Renal cortex interstitium (tissue), 11 donors: ENCODE measurements at regions not wholly inside any gene's neighbourhood (a gene's known extent, or its start where the extent isn't known, plus 50 kb on each side); places are given as distances from the start of the nearest gene placed in this dataset.
A peak's percentile ranks its signal among the peaks of the same experiment; 100 is the strongest.
"Not testable (repeated sequence)": the region's sequence is repeated elsewhere in the genome, so short reads cannot be mapped to it uniquely, and the experiment has no call there.

Source experiments
- DNase-seq, 11 donors: peaks; one replicate each; pipeline ENCODE4 v3.0.0-alpha.2; 2013; ENCODE audit warnings: low read depth in 9 of 11, low spot score in 4 of 11; ENCODE audit errors: extremely low read depth in 1 of 11

GRCh38 chr10:6694447-6695140 is 114.5 kb upstream of the PRKCQ start:
- DNase-seq = no peak

DNA sequence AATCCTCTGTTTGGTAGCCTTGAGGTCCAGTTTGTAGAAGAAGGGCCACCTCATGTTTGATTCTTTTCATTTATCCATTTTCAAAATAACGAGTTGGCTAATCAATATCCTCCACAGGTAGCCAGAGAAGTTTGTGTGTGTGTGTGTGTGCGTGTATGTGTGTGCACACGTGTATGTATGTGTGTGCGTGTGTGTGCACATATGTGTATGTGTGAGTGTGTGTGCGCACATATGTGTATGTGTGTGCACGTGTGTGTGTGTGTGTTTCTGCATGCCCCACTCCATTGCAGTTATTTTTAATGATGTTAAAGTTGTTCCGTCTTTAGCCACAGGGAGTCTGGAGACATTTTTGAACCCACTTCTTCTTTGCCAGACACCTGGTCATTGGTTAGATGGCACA is 112.8 kb upstream of the PRKCQ start:
- DNase-seq = no peak

GRCh38 chr10:6692103-6692502 is 112.0 kb upstream of the PRKCQ start:
- DNase-seq = no peak

- no peak for DNase-seq
Observed at GRCh38 chr10:6689036-6689435, 109.0 kb upstream of the PRKCQ start.

DNA sequence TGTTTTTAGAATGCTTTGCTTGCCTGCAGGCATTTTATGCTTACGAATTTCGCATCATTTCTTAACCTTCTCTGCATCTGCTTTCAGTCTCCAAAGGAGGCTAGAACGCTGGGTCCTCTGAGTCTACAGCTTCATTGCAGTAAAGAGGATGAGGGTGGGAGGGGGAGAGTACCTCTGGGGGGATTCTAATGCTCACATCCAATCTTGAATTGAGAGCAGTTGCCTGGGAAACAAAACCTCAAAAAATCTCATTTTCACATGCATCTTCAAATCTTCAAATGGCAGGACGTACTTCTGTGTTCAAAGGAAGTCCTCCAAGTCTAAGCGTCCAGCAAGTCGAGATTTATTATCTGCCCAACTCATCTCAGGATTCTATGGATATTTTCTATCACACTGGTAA is 100.7 kb upstream of the PRKCQ start:
- no peak for DNase-seq

DNA sequence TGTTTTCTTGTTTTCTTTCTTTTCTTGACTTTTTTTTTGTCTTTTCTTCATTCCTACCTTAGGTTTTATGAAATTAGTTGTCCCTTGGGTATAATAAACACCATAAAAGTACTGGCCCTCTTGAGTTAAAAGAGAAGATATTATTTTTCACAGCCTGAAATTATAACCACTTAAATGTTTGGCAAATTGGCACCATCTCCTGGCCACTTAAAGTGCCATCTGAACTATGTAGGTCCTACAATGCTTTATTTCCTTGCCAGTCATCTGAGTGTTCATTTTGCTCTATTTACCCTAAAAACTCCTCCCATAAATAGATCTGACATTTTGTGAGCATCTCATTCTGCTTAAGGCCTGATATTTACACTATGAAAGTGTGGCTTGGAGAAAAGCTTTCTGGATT is 98.9 kb upstream of the PRKCQ start:
- DNase-seq = no peak

DNA sequence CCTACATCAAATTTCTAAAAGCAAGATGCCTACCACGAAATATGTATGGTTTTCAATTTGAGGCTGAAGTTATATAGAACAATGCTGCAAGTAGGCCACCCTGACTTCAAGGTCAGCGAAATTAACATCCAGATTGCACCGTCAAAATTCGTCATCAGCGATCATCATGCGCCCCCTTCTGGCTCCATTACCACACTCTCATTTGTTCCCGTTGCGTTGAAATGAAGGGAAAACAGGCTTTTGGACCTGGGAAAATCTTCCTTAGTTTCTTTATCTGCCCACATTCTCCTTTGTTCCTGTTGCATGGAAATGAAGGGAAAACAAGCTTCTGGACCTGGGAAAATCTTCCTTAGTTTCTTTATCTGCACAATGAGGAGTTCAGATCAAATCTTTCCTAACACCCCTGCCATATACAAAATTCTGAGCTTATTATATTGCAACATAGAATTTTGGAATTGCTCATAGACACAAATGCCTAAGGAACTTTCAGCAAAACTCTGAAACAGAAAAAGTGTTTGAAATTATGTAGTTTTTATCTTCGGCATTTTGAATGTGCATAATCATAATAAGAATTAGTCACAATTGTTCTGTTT is 98.2 kb upstream of the PRKCQ start:
- peak; percentile 8 to 46 (median 27) for DNase-seq

DNA sequence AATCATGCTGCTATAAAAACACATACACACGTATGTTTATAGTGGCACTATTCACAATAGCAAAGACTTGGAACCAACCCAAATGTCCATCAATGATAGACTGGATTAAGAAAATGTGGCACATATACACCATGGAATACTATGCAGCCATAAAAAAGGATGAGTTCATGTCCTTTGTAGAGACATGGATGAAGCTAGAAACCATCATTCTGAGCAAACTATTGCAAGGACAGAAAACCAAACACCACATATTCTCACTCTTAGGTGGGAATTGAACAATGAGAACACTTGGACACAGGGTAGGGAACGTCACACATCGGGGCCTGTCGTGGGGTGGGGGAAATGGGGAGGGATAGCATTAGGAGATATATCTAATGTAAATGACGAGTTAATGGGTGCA is 97.1 kb upstream of the PRKCQ start:
- not testable (repeated sequence) for DNase-seq

GRCh38 chr10:6674291-6674690 is 94.2 kb upstream of the PRKCQ start:
- DNase-seq = no peak

GRCh38 chr10:6671976-6672375 is 91.9 kb upstream of the PRKCQ start:
- DNase-seq = no peak

- DNase-seq = peak in 10 of 11 donors; percentile 19 to 44 (median 32)
Observed at GRCh38 chr10:6669269-6669859, 89.3 kb upstream of the PRKCQ start.

DNA sequence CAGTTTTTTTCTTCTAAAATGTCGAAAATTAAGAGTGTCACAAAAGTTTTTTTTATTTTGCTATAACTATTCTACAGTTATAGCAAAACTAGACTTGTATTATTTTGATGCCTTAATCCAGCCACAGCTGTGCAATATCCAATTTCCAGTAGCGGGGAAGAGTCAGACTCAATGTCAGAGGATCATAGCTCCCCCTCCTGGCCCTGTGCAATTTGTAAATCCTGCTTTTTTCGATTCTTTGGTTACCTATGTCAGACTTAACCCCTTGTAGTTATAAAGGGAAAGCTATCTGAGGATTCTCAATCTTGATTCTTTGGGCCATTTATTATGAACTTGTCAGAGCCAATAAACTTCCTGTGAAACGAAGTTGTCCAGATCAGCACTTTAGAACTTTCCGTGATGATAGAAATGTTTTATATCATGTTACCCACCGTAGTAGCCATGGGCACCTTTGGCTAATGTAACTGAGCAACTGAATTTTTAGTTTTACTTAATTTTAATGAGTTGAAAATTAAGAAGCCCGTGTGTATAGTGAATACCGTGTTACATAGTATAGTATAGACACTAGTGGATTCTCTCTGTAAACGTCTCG is 87.7 kb upstream of the PRKCQ start:
- peak in 9 of 11 donors; percentile 22 to 58 (median 41) for DNase-seq

- no peak for DNase-seq
Observed at GRCh38 chr10:6667150-6667549, 87.1 kb upstream of the PRKCQ start.

GRCh38 chr10:6665847-6666246 is 85.8 kb upstream of the PRKCQ start:
- no peak for DNase-seq

DNA sequence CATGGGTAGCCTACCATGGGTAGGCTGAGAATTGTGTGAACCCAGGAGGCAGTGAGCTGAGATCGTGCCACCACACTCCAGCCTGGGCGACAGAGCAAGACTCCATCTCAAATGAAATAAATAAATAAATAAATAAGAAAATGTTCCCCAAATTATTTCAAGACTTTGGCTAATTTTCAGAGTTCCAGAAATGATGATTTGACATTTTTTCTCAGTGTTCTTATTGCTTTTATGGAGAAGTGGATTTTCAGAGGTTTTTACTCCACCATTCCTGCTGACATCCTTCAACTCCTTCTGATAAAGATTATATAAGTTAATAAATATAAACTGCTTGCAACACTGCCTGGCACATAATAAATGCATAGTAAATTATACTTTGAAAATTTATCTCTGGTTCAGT is 80.4 kb upstream of the PRKCQ start:
- DNase-seq = no peak

DNA sequence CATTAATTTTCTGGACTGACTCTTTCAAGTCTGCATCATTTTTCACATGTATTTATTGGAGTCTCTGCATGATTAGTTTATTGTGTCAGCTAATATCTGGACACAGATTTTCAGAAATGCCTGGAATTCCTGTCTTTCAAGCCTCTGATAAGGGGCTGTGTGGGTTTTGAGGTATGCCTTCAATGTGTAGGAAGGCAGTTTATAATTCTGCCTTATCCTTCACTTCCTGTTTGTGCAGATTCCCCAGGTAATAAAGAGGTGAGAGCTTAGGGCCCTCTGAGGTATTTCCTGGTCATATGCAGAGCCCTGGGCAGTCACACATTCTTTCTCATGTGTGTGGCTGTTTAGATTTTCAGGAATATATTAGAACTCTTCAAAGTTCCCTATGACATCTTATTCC is 79.4 kb upstream of the PRKCQ start:
- DNase-seq = no peak

GRCh38 chr10:6657669-6658068 is 77.6 kb upstream of the PRKCQ start:
- no peak for DNase-seq

- DNase-seq = no peak
Observed at GRCh38 chr10:6657196-6657595, 77.1 kb upstream of the PRKCQ start.

- no peak for DNase-seq
Observed at GRCh38 chr10:6654571-6654970, 74.5 kb upstream of the PRKCQ start.

GRCh38 chr10:6650586-6650985 is 70.5 kb upstream of the PRKCQ start:
- no peak for DNase-seq
